ENCODE measurements at regions not wholly inside any gene's neighbourhood (a gene's known extent, or its start where the extent isn't known, plus 50 kb on each side); places are given as distances from the start of the nearest gene placed in this dataset.
"Not testable (repeated sequence)": the region's sequence is repeated elsewhere in the genome, so short reads cannot be mapped to it uniquely, and the experiment has no call there.

- no peak for DNase-seq (ENCODE audit: low read depth in 3 of 3)
Measured at GRCh38 chr16:85202631-85203461, 90.6 kb upstream of the CIBAR2 start.

DNA sequence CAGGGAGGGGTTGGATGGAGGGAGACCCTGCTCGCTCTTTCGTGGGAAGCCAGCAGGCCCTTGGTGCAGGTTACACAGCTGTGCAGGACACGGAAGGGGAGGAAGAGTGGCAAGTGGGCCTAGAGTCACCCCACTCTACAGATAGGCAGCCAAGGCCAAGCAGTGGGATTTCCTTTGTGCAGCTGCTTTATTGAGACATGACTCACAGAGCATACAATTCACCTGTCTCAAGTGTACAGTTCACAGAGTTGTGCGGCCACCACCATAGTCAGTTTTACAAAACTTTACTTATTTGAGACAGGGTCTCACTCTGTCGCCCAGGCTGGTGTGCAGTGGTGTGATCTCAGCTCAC is 91.2 kb upstream of the CIBAR2 start:
- DNase-seq (ENCODE audit: low read depth in 3 of 3), result no peak

DNA sequence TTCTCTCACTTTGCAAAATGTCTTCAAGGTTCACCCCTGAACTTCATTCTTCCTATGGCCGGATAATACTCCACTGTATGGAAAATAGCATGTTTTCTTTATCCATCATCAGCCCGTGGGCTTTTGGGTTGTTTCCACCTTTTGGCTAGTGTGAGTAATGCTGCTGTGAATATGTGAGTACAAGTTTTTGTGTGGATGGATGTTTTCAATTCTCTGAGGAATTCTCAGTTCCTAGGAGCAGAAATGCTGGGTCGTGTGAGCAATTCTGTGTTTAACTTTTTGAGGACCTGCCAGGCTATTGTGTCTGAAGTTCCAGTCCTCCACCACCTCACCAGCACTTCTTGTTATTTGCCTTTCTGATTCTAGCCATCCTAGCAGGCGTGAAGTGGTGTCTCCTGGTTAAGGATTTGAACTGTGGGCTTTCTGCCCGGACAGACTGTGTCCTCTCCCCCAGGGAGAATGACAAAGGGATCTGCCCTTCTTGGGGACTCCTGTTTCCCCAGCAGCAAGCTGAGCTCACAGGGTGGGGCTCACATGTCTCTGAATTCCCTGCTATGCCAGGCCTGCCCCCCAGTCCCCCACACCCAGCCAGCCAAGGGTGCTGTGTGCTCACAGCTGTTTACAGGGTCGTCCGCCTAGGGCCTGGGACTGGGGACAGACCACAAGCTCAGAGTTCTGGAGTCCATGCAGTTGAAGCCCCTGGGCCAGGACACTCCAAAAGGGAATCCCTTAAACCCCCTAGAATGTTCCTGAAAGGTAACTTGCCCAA is 92.2 kb upstream of the CIBAR2 start:
- DNase-seq (ENCODE audit: low read depth in 3 of 3), result no peak

DNA sequence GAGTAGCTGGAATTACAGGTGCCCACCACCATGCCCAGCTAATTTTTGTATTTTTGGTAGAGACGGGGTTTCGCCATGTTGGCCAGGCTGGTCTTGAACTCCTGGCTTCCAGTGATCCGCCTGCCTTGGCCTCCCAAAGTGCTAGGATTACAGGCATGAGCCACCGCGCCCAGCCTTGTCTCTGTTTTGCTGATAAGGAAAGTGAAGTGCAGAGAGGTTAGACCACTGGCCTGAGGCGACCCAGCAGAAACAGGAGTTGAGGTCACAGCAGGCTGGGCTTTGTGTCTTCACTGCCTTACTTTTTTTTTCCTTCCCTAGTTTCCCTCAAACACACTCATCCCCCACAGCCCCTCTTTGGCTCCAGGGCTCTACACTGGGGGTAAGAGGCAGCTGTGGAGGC is 93.0 kb upstream of the CIBAR2 start:
- DNase-seq (ENCODE audit: low read depth in 3 of 3), result not testable (repeated sequence)

- DNase-seq (ENCODE audit: low read depth in 3 of 3), result no peak
Measured at GRCh38 chr16:85205747-85206471, 93.6 kb upstream of the CIBAR2 start.

- DNase-seq (ENCODE audit: low read depth in 3 of 3), result no peak
Measured at GRCh38 chr16:85206472-85207356, 94.4 kb upstream of the CIBAR2 start.

GRCh38 chr16:85207357-85207921 is 95.2 kb upstream of the CIBAR2 start:
- DNase-seq (ENCODE audit: low read depth in 3 of 3), result no peak

GRCh38 chr16:85208181-85208580 is 95.9 kb upstream of the CIBAR2 start:
- no peak for DNase-seq (ENCODE audit: low read depth in 3 of 3)

- no peak for DNase-seq (ENCODE audit: low read depth in 3 of 3)
Measured at GRCh38 chr16:85208643-85209520, 96.6 kb upstream of the CIBAR2 start.

- DNase-seq (ENCODE audit: low read depth in 3 of 3), result no peak
Measured at GRCh38 chr16:85209526-85210121, 97.4 kb upstream of the CIBAR2 start.

- DNase-seq (ENCODE audit: low read depth in 3 of 3), result no peak
Measured at GRCh38 chr16:85210423-85211169, 98.3 kb upstream of the CIBAR2 start.

GRCh38 chr16:85211271-85211801 is 99.1 kb upstream of the CIBAR2 start:
- DNase-seq (ENCODE audit: low read depth in 3 of 3), result no peak

- no peak for DNase-seq (ENCODE audit: low read depth in 3 of 3)
Measured at GRCh38 chr16:85213926-85214675, 101.8 kb upstream of the CIBAR2 start.

DNA sequence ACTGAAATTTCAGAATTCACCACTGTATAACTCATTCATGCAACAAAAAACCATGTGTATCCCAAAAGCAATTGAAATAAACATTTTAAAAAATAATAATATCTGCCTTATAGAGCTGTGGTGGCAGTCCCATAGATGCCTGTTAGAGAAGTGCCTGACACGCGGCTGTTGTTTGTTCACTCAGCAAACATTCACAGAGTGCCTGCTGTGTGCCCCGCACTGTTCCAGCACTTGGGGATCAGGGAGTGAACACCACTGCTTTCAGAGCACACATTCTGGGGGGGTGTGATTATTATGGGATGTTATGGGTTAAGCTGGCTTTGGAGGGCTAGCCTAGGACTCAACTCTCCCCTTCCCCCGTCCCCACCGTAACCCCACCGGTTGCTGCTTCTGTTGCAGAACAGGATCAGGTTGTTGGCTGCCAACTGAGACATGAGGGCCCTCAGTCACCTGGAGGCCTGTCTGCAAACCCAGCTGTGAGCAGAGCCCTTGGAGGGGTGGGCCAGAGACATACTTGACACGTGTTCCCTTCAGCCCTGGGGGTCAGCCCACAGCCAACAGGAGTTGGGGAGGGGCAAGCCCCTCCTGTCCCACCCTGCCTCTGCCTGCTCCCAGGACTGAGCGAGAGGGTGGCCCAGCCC is 103.3 kb upstream of the CIBAR2 start:
- DNase-seq (ENCODE audit: low read depth in 3 of 3), result no peak

DNA sequence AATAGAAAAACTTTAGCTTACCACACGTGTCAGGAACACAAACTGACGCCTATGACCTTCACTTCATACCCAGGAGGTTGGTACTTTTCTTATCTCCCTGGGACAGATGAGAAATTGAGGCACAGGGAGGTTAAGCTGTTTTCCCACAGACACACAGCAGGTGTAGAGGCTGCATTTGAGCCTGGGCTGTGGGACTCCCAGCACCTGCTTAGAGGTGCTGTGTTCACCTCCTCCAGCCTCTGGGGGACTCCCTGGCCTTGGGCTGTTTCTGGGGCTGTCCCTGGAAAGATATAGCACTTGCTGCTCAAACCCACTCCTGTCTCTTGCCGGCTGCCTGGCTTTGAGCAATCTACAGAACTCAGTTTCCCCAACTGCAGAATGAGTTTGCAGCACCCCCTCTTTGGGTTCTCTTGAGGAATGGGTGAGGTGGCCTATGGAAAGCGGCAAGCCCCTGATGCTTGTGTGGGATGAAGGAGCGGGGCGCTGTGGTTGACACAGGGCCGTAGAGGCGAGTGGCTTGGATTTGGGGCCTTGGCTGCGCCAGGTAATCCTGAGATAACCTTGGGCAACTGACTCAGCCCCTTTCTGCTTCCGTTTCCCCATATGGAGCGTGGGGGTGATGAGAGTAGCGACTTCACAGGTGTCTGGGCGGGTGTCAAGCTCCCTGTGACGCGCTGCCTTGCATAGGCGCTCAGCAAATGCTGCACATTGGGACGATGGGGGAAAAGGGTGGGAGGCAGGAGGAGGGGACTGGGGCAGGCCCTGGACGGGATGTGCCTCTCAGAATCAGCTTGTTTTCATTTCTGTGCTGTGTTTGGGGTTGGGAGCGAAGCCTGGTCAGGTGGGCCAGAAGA is 104.5 kb upstream of the CIBAR2 start:
- DNase-seq (ENCODE audit: low read depth in 3 of 3), result no peak

DNA sequence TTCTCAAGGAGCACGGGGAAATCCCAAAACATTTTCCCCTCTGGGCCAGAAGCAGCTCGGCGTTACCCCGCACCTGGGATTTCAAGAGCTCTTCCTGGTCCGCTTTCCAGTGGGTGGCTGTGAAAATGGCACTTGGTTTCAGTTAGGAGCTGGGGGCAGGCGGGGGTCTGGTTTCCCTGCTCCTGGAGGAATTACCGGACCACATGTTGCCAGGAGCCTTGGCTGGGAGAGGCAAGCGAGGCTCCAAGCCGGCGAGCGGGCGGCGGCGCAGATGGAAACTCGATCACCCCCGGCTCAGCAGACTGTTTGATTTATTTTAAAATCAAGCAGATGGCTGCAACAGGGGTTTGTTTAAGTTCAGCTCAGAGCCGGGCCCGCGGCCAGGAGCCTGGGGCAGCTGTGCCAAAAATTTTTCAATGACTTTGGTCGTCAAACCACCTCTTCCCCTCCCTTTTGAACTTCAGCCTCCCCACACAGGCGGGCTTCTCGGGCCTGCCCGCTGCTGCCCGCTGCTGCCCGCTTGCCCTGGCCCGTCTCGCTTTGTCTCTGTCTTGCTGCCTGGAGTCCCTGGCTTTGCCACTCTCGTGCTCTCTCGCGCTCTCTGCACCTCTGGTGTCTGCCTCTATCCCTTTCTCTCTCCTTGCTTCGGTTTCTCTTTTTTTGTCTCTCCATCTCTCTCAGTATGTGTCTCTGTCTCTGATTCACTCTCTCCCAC is 108.0 kb upstream of the CIBAR2 start:
- DNase-seq (ENCODE audit: low read depth in 3 of 3), result no peak

Data from stimulated activated CD4-positive, alpha-beta T cell treated with anti-CD3 and anti-CD28 coated beads, TNF-alpha, amount 100 ng/mL, for 4 hours (primary cell).